WTC11 (cell line): ENCODE measurements at regions not wholly inside any gene's neighbourhood (a gene's known extent, or its start where the extent isn't known, plus 50 kb on each side); places are given as distances from the start of the nearest gene placed in this dataset.

Experiments used
- ATAC-seq: fragments of 200-7000 bp; cut with Tn5 transposase; 2 replicates; pipeline ENCODE4 v1.10.0; 2021; ENCODE audit warnings: mild to moderate bottlenecking, moderate library complexity
- CTCF ChIA-PET: fragments of 300-600 bp; sonication (Branson Sonifier 250); formaldehyde crosslinking; loops from one replicate; lab custom pipeline; 2021; ENCODE audit warnings: antibody characterized with exemption; lab: Charles Lee
- POLR2A ChIA-PET: fragments of 350-600 bp; sonication (Branson Sonifier 250); formaldehyde crosslinking; loops from one replicate; lab custom pipeline; 2021; ENCODE audit warnings: antibody characterized with exemption; lab: Charles Lee
- DNase-seq: peaks from one replicate; pipeline ENCODE4 v3.0.0; 2021; ENCODE audit warnings: low spot score
- H3K27ac Mint-ChIP-seq: 2 replicates; pipeline ENCODE4 v1.8.0; 2021; ENCODE audit warnings: mixed read lengths
- H3K27me3 Mint-ChIP-seq: 2 replicates; pipeline ENCODE4 v1.8.0; 2021; ENCODE audit warnings: low read depth, mild to moderate bottlenecking, moderate library complexity, mixed read lengths
- H3K36me3 Mint-ChIP-seq: 2 replicates; pipeline ENCODE4 v1.8.0; 2021; ENCODE audit warnings: mixed read lengths
- H3K4me1 Mint-ChIP-seq: 2 replicates; pipeline ENCODE4 v1.8.0; 2022; ENCODE audit warnings: mixed read lengths
- H3K4me3 Mint-ChIP-seq: 2 replicates; pipeline ENCODE4 v1.8.0; 2021; ENCODE audit warnings: mild to moderate bottlenecking, moderate library complexity, mixed read lengths
- H3K9me3 Mint-ChIP-seq: 2 replicates; pipeline ENCODE4 v1.8.0; 2021; ENCODE audit warnings: mixed read lengths
- ATF2 ChIP-seq: sonication (generic); formaldehyde crosslinking; IDR thresholded peaks from 2 replicates; pipeline ENCODE4 v1.8.1; 2022; ENCODE audit warnings: low read depth, missing genetic modification reagents, borderline replicate concordance
- CREB1 ChIP-seq: sonication (generic); formaldehyde crosslinking; IDR thresholded peaks from 2 replicates; pipeline ENCODE4 v1.8.0; 2023; ENCODE audit warnings: mild to moderate bottlenecking, missing genetic modification reagents
- ERG ChIP-seq: fragments of 250-450 bp; sonication (Bioruptor Pico); IDR thresholded peaks from 2 replicates; pipeline ENCODE4 v1.8.0; 2021; ENCODE audit warnings: mild to moderate bottlenecking
- ETV6 ChIP-seq: sonication (generic); formaldehyde crosslinking; IDR thresholded peaks from 2 replicates; pipeline ENCODE4 v1.8.1; 2022; ENCODE audit warnings: mild to moderate bottlenecking, missing genetic modification reagents
- GRHL2 ChIP-seq: fragments of 250-450 bp; sonication (Bioruptor Pico); IDR thresholded peaks from 2 replicates; pipeline ENCODE4 v1.8.0; 2022; ENCODE audit warnings: mild to moderate bottlenecking, moderate library complexity; ENCODE audit not compliant: insufficient replicate concordance, severe bottlenecking
- GTF2I ChIP-seq: fragments of 250-450 bp; sonication (Bioruptor Pico); conservative IDR thresholded peaks from 2 replicates; pipeline ENCODE4 v1.4.0; 2021; ENCODE audit warnings: mild to moderate bottlenecking
- MAX ChIP-seq: sonication (generic); formaldehyde crosslinking; IDR thresholded peaks from 2 replicates; pipeline ENCODE4 v1.8.0; 2022; ENCODE audit warnings: mild to moderate bottlenecking, missing genetic modification reagents
- NFE2L1 ChIP-seq: sonication (generic); formaldehyde crosslinking; IDR thresholded peaks from 2 replicates; pipeline ENCODE4 v1.8.1; 2023; ENCODE audit warnings: missing genetic modification reagents
- SMAD3 ChIP-seq: sonication (generic); formaldehyde crosslinking; IDR thresholded peaks from 2 replicates; pipeline ENCODE4 v1.8.0; 2022; ENCODE audit warnings: missing genetic modification reagents, mild to moderate bottlenecking, borderline replicate concordance
- TP53 ChIP-seq: sonication (generic); formaldehyde crosslinking; IDR thresholded peaks from 2 replicates; pipeline ENCODE4 v1.8.1; 2023; ENCODE audit warnings: mild to moderate bottlenecking, missing genetic modification reagents
- ZNF396 ChIP-seq: fragments of 250-450 bp; sonication (Bioruptor Pico); IDR thresholded peaks from 2 replicates; pipeline ENCODE4 v1.8.0; 2021; ENCODE audit warnings: mild to moderate bottlenecking, moderate library complexity, borderline replicate concordance
- ZNF425 ChIP-seq: fragments of 250-450 bp; sonication (Bioruptor Pico); conservative IDR thresholded peaks from 2 replicates; pipeline ENCODE4 v1.9.0; 2021; ENCODE audit warnings: mild to moderate bottlenecking
- TF ChIP-seq, protein P1 (sequence below): fragments of 250-450 bp; sonication (Bioruptor Pico); IDR thresholded peaks from 2 replicates; pipeline ENCODE4 v1.9.0; 2021; ENCODE audit warnings: mild to moderate bottlenecking, borderline replicate concordance
- TF ChIP-seq, protein P2 (sequence below): sonication (generic); formaldehyde crosslinking; IDR thresholded peaks from 2 replicates; pipeline ENCODE4 v1.8.0; 2023; ENCODE audit warnings: mild to moderate bottlenecking, missing genetic modification reagents
- TF ChIP-seq, protein P3 (sequence below): sonication (generic); formaldehyde crosslinking; IDR thresholded peaks from 2 replicates; pipeline ENCODE4 v1.8.0; 2023; ENCODE audit warnings: missing genetic modification reagents, mild to moderate bottlenecking, borderline replicate concordance

- DNase-seq, result no peak
- POLR2A ChIA-PET, result no interaction called here
- H3K4me1 Mint-ChIP-seq, result peaks cover 15% of the 10 kb centered on the region
- no peaks in the 10 kb centered on the region for H3K27me3 Mint-ChIP-seq
- H3K4me3 Mint-ChIP-seq, result no peak overlapping the region
- ATAC-seq, result no peak
- peaks cover 42% of the 10 kb centered on the region for H3K9me3 Mint-ChIP-seq
- H3K27ac Mint-ChIP-seq, result no peak overlapping the region
- no peaks in the 10 kb centered on the region for H3K36me3 Mint-ChIP-seq
- CTCF ChIA-PET, result no interaction called here
- no peak for TF ChIP-seq NFE2L1 (CRISPR knock-in tag)
- TF ChIP-seq MAX (CRISPR knock-in tag), result no peak
- TF ChIP-seq GTF2I (CRISPR knock-in tag), result no peak
- TF ChIP-seq ATF2 (CRISPR knock-in tag), result no peak
- TF ChIP-seq SMAD3 (CRISPR knock-in tag), result no peak
- no peak for TF ChIP-seq ETV6 (CRISPR knock-in tag)
- TF ChIP-seq ERG, result no peak
- TF ChIP-seq, protein P1, sequence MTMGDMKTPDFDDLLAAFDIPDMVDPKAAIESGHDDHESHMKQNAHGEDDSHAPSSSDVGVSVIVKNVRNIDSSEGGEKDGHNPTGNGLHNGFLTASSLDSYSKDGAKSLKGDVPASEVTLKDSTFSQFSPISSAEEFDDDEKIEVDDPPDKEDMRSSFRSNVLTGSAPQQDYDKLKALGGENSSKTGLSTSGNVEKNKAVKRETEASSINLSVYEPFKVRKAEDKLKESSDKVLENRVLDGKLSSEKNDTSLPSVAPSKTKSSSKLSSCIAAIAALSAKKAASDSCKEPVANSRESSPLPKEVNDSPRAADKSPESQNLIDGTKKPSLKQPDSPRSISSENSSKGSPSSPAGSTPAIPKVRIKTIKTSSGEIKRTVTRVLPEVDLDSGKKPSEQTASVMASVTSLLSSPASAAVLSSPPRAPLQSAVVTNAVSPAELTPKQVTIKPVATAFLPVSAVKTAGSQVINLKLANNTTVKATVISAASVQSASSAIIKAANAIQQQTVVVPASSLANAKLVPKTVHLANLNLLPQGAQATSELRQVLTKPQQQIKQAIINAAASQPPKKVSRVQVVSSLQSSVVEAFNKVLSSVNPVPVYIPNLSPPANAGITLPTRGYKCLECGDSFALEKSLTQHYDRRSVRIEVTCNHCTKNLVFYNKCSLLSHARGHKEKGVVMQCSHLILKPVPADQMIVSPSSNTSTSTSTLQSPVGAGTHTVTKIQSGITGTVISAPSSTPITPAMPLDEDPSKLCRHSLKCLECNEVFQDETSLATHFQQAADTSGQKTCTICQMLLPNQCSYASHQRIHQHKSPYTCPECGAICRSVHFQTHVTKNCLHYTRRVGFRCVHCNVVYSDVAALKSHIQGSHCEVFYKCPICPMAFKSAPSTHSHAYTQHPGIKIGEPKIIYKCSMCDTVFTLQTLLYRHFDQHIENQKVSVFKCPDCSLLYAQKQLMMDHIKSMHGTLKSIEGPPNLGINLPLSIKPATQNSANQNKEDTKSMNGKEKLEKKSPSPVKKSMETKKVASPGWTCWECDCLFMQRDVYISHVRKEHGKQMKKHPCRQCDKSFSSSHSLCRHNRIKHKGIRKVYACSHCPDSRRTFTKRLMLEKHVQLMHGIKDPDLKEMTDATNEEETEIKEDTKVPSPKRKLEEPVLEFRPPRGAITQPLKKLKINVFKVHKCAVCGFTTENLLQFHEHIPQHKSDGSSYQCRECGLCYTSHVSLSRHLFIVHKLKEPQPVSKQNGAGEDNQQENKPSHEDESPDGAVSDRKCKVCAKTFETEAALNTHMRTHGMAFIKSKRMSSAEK (CRISPR knock-in tag), result no peak
- no peak for TF ChIP-seq TP53
Measured at GRCh38 chr21:35127026-35127425, 77.9 kb upstream of the RUNX1 start.

DNA sequence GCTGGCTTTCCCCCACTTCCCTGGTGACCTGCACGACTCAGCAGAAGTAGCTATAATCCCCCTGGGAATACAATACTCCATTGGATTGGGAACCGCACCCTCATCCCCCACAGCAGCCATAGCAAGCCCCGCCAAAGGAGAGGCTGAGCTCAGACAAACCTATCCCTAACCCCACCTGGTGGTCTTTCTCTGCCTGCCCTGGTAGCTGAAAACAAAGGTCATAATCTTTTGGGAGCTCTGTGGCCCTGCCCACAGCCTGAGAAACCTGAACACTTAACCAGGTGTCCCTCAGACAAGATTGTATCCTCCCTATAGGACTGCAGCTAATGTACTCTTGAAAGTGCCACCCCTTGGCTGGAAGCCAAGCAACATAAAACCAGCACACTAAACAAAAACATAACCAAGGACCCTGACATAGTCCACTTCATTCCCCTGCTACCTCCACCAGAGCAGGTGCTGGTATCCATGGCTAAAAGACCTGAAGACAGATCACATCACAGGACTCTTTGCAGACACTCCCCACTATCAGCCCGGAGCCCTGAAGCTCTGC is 71.6 kb upstream of the RUNX1 start:
- POLR2A ChIA-PET, result no interaction called here
- H3K4me1 Mint-ChIP-seq, result peaks cover 8% of the 10 kb centered on the region; the same call in 1 of the 2 replicates
- CTCF ChIA-PET, result interaction anchor here (1.0 to 1.7 kb wide), 4 partner anchors 24 to 375 kb away, joined by 3 to 7 read pairs (median 6); no protein-coding TSS in a partner anchor
- no peak overlapping the region for H3K27ac Mint-ChIP-seq
- peaks cover 23% of the 10 kb centered on the region for H3K9me3 Mint-ChIP-seq
- no peak overlapping the region for H3K4me3 Mint-ChIP-seq
- DNase-seq (no peak), ATAC-seq (peak; percentile 60; the same call in 1 of the 2 replicates)
- no peaks in the 10 kb centered on the region for H3K27me3 Mint-ChIP-seq
- H3K36me3 Mint-ChIP-seq, result no peaks in the 10 kb centered on the region
- TF ChIP-seq NFE2L1 (CRISPR knock-in tag), result no peak
- TF ChIP-seq, protein P2, sequence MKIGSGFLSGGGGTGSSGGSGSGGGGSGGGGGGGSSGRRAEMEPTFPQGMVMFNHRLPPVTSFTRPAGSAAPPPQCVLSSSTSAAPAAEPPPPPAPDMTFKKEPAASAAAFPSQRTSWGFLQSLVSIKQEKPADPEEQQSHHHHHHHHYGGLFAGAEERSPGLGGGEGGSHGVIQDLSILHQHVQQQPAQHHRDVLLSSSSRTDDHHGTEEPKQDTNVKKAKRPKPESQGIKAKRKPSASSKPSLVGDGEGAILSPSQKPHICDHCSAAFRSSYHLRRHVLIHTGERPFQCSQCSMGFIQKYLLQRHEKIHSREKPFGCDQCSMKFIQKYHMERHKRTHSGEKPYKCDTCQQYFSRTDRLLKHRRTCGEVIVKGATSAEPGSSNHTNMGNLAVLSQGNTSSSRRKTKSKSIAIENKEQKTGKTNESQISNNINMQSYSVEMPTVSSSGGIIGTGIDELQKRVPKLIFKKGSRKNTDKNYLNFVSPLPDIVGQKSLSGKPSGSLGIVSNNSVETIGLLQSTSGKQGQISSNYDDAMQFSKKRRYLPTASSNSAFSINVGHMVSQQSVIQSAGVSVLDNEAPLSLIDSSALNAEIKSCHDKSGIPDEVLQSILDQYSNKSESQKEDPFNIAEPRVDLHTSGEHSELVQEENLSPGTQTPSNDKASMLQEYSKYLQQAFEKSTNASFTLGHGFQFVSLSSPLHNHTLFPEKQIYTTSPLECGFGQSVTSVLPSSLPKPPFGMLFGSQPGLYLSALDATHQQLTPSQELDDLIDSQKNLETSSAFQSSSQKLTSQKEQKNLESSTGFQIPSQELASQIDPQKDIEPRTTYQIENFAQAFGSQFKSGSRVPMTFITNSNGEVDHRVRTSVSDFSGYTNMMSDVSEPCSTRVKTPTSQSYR, result no peak
- no peak for TF ChIP-seq GRHL2
- no peak for TF ChIP-seq TP53
- TF ChIP-seq, protein P3, sequence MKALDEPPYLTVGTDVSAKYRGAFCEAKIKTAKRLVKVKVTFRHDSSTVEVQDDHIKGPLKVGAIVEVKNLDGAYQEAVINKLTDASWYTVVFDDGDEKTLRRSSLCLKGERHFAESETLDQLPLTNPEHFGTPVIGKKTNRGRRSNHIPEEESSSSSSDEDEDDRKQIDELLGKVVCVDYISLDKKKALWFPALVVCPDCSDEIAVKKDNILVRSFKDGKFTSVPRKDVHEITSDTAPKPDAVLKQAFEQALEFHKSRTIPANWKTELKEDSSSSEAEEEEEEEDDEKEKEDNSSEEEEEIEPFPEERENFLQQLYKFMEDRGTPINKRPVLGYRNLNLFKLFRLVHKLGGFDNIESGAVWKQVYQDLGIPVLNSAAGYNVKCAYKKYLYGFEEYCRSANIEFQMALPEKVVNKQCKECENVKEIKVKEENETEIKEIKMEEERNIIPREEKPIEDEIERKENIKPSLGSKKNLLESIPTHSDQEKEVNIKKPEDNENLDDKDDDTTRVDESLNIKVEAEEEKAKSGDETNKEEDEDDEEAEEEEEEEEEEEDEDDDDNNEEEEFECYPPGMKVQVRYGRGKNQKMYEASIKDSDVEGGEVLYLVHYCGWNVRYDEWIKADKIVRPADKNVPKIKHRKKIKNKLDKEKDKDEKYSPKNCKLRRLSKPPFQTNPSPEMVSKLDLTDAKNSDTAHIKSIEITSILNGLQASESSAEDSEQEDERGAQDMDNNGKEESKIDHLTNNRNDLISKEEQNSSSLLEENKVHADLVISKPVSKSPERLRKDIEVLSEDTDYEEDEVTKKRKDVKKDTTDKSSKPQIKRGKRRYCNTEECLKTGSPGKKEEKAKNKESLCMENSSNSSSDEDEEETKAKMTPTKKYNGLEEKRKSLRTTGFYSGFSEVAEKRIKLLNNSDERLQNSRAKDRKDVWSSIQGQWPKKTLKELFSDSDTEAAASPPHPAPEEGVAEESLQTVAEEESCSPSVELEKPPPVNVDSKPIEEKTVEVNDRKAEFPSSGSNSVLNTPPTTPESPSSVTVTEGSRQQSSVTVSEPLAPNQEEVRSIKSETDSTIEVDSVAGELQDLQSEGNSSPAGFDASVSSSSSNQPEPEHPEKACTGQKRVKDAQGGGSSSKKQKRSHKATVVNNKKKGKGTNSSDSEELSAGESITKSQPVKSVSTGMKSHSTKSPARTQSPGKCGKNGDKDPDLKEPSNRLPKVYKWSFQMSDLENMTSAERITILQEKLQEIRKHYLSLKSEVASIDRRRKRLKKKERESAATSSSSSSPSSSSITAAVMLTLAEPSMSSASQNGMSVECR (CRISPR knock-in tag), result no peak
- TF ChIP-seq ZNF396 (CRISPR knock-in tag), result no peak
- TF ChIP-seq ZNF425 (CRISPR knock-in tag), result no peak
- TF ChIP-seq ATF2 (CRISPR knock-in tag), result no peak
- no peak for TF ChIP-seq CREB1
